ENCODE measurements at regions not wholly inside any gene's neighbourhood (a gene's known extent, or its start where the extent isn't known, plus 50 kb on each side); places are given as distances from the start of the nearest gene placed in this dataset.
"Not testable (repeated sequence)": the region's sequence is repeated elsewhere in the genome, so short reads cannot be mapped to it uniquely, and the experiment has no call there.

- DNase-seq (ENCODE audit: low read depth in 1 of 2, low spot score in 1 of 2) = no peak
Measured at GRCh38 chr12:11535127-11535526, 114.3 kb upstream of the ETV6 start.

DNA sequence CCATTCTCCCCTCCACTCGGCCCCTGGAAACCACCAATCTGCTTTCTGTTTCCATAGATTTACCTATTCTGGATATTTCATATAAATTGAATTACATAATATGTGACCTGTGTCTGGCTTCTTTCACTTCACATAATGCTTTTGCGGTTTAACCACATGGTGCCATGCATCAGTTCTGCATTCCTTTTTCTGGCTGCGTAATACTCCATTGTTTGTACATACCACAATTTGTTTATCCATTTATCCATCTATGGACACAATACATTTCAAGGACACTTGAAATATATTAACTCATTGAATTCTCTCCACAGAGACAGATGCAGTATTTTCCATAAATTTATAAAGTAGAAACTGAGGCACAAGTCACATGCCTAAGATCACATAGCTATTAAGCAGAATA lies 110.3 kb upstream of the ETV6 start:
- no peak for DNase-seq (ENCODE audit: low read depth in 1 of 2, low spot score in 1 of 2)

- no peak for DNase-seq (ENCODE audit: low read depth in 1 of 2, low spot score in 1 of 2)
Measured at GRCh38 chr12:11540156-11540555, 109.3 kb upstream of the ETV6 start.

- no peak for DNase-seq (ENCODE audit: low read depth in 1 of 2, low spot score in 1 of 2)
Measured at GRCh38 chr12:11540615-11541310, 108.7 kb upstream of the ETV6 start.

DNA sequence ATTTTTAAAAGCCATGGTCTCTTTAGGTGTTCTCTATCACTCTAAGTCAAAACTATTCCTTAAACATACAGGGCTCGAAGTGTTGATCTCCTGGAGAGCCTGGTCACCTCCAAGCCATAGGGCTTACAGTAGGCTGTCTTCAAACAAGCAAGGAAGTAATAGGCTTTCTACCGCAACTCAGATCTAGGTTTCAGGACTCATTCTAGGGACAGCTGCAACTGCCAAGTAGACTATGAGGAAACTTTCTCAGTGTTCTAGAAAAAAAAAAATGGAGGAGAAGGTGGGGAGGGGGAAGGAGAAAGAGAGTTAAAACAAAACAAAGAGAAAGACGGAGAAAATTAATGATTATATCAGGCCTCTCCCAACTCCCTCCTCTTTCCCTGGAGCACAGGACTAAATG lies 106.9 kb upstream of the ETV6 start:
- DNase-seq (ENCODE audit: low read depth in 1 of 2, low spot score in 1 of 2) = no peak

- no peak for DNase-seq (ENCODE audit: low read depth in 1 of 2, low spot score in 1 of 2)
Measured at GRCh38 chr12:11543457-11544158, 105.9 kb upstream of the ETV6 start.

DNA sequence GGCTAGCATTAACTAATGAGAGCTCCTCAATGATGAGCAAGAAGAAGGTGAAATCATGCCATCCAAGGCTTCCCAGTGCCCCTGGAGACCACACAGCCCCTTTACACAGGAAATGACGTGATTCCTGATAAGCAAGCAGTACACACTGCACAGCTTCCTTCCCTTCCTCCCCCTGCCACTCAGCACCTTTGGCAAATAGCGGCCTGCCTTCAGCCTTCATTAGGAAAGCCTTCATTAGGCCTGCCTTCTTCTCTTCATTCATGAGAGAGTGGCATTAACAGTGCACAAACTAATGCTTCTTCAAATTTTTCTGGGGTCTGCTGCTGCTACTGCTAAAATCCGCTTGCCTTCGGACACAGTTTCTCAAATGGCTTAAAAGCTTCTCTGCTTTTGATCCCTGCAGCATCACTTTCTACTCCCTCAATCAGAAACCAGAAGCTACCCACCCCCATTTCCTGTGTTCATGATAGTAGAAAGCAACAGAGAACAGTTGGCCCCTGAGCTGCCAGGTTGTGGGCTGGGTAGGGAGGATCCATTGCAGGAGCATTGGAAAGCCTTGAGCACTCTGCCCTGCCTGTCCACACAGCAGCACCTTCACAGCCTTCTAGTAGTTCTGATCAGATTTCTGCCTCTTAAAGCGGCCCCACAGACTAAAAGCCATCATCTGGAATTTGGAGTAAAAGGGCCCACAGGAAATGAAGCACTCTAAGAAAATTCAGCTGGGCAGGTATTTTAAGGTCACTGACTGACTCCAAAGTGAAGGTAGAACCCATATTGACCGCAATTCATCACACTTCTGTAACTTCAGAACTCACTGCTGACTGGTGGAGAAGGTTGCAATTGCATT lies 103.8 kb upstream of the ETV6 start:
- no peak for DNase-seq (ENCODE audit: low read depth in 1 of 2, low spot score in 1 of 2)

GRCh38 chr12:11546582-11547270 lies 102.7 kb upstream of the ETV6 start:
- not testable (repeated sequence) for DNase-seq (ENCODE audit: low read depth in 1 of 2, low spot score in 1 of 2)

- not testable (repeated sequence) for DNase-seq (ENCODE audit: low read depth in 1 of 2, low spot score in 1 of 2)
Measured at GRCh38 chr12:11547271-11547646, 102.2 kb upstream of the ETV6 start.

- DNase-seq (ENCODE audit: low read depth in 1 of 2, low spot score in 1 of 2) = no peak
Measured at GRCh38 chr12:11549119-11549518, 100.4 kb upstream of the ETV6 start.

- no peak for DNase-seq (ENCODE audit: low read depth in 1 of 2, low spot score in 1 of 2)
Measured at GRCh38 chr12:11553871-11554533, 95.5 kb upstream of the ETV6 start.

GRCh38 chr12:11555195-11555594 lies 94.3 kb upstream of the ETV6 start:
- no peak for DNase-seq (ENCODE audit: low read depth in 1 of 2, low spot score in 1 of 2)

- DNase-seq (ENCODE audit: low read depth in 1 of 2, low spot score in 1 of 2) = no peak
Measured at GRCh38 chr12:11555743-11556625, 93.5 kb upstream of the ETV6 start.

- DNase-seq (ENCODE audit: low read depth in 1 of 2, low spot score in 1 of 2) = no peak
Measured at GRCh38 chr12:11556682-11557081, 92.8 kb upstream of the ETV6 start.

GRCh38 chr12:11559626-11560340 lies 89.7 kb upstream of the ETV6 start:
- DNase-seq (ENCODE audit: low read depth in 1 of 2, low spot score in 1 of 2) = no peak

- DNase-seq (ENCODE audit: low read depth in 1 of 2, low spot score in 1 of 2) = no peak
Measured at GRCh38 chr12:11561411-11561810, 88.1 kb upstream of the ETV6 start.

GRCh38 chr12:11563785-11564739 lies 85.4 kb upstream of the ETV6 start:
- DNase-seq (ENCODE audit: low read depth in 1 of 2, low spot score in 1 of 2) = no peak

GRCh38 chr12:11564984-11565651 lies 84.4 kb upstream of the ETV6 start:
- no peak for DNase-seq (ENCODE audit: low read depth in 1 of 2, low spot score in 1 of 2)
